LNCaP clone FGC (cell line): ENCODE measurements at regions not wholly inside any gene's neighbourhood (a gene's known extent, or its start where the extent isn't known, plus 50 kb on each side); places are given as distances from the start of the nearest gene placed in this dataset.
A peak's percentile ranks its signal among the peaks of the same experiment; 100 is the strongest.

Experiments
- DNase-seq: peaks from one replicate; pipeline ENCODE4 v3.0.0-alpha.2; 2011; ENCODE audit warnings: low read depth
- H3K4me3 ChIP-seq: 2 replicates; pipeline ENCODE4 v1.5.1; 2011; ENCODE audit warnings: mild to moderate bottlenecking, low read depth, low read length, control low read depth
- CTCF ChIP-seq: IDR thresholded peaks from 2 replicates; pipeline ENCODE4 v1.5.1; 2012; ENCODE audit warnings: mild to moderate bottlenecking; ENCODE audit not compliant: control insufficient read depth, insufficient read depth; ENCODE audit errors: extremely low read depth

- no peak for DNase-seq
- no peak overlapping the region for H3K4me3 ChIP-seq
- no peak for TF ChIP-seq CTCF
These were observed 312.5 kb downstream of the OXSM start for GRCh38 chr3:26102376-26102775.

GRCh38 chr3:26104851-26105251, 315.0 kb downstream of the OXSM start:
- no peak for DNase-seq
- TF ChIP-seq CTCF: no peak
- no peak overlapping the region for H3K4me3 ChIP-seq

- no peak overlapping the region for H3K4me3 ChIP-seq
- no peak for TF ChIP-seq CTCF
- DNase-seq: no peak
These were observed 315.4 kb downstream of the OXSM start for GRCh38 chr3:26105261-26105660.

- no peak for TF ChIP-seq CTCF
- DNase-seq: no peak
- no peak overlapping the region for H3K4me3 ChIP-seq
These were observed 316.3 kb downstream of the OXSM start for GRCh38 chr3:26106228-26106627.

GRCh38 chr3:26108846-26109489, 319.1 kb downstream of the OXSM start:
- H3K4me3 ChIP-seq: no peak overlapping the region
- TF ChIP-seq CTCF: no peak
- DNase-seq: no peak

- H3K4me3 ChIP-seq: no peak overlapping the region
- no peak for DNase-seq
- no peak for TF ChIP-seq CTCF
These were observed 325.0 kb downstream of the OXSM start for GRCh38 chr3:26114851-26115250.

GRCh38 chr3:26118165-26118564, 328.3 kb downstream of the OXSM start:
- H3K4me3 ChIP-seq: no peak overlapping the region
- TF ChIP-seq CTCF: peak; percentile 70
- peak; percentile 17 for DNase-seq
